ENCODE measurements at regions not wholly inside any gene's neighbourhood (a gene's known extent, or its start where the extent isn't known, plus 50 kb on each side); places are given as distances from the start of the nearest gene placed in this dataset.

GRCh38 chr6:24076011-24076410, 50.0 kb upstream of the NRSN1 start:
- TF ChIP-seq CTCF (IDR thresholded peaks at IDR 0.05; ENCODE audit: low read depth, low read length, poor library complexity, severe bottlenecking) (no peak), EZH2phosphoT487 (IDR thresholded peaks at IDR 0.05; ENCODE audit: borderline replicate concordance, low read length) (no peak)

Data from DOHH2 (cell line).